GM03348 (cell line): ENCODE measurements at regions not wholly inside any gene's neighbourhood (a gene's known extent, or its start where the extent isn't known, plus 50 kb on each side); places are given as distances from the start of the nearest gene placed in this dataset.

ENCODE experiments used
- DNase-seq: peaks from one replicate; pipeline ENCODE4 v3.0.0; 2012; ENCODE audit warnings: low spot score

GRCh38 chr17:65365169-65365568, 196.3 kb downstream of the AXIN2 start:
- no peak for DNase-seq

- DNase-seq: no peak
Observed at GRCh38 chr17:65364438-65364837, 197.0 kb downstream of the AXIN2 start.

GRCh38 chr17:65362826-65363225, 198.6 kb downstream of the AXIN2 start:
- no peak for DNase-seq

- no peak for DNase-seq
Observed at GRCh38 chr17:65360961-65361552, 200.4 kb downstream of the AXIN2 start.

- DNase-seq: peak; percentile 72
Observed at GRCh38 chr17:65359016-65359415, 202.4 kb downstream of the AXIN2 start.

- DNase-seq: no peak
Observed at GRCh38 chr17:65356536-65356935, 204.9 kb downstream of the AXIN2 start.

- no peak for DNase-seq
Observed at GRCh38 chr17:65355246-65355645, 206.2 kb downstream of the AXIN2 start.

GRCh38 chr17:65349916-65350315, 211.5 kb downstream of the AXIN2 start:
- DNase-seq: no peak

GRCh38 chr17:65346166-65346565, 209.0 kb downstream of the RGS9 start:
- no peak for DNase-seq

- DNase-seq: no peak
Observed at GRCh38 chr17:65345261-65346005, 208.3 kb downstream of the RGS9 start.

- no peak for DNase-seq
Observed at GRCh38 chr17:65340401-65340800, 203.2 kb downstream of the RGS9 start.

- DNase-seq: no peak
Observed at GRCh38 chr17:65334406-65334805, 197.2 kb downstream of the RGS9 start.

- no peak for DNase-seq
Observed at GRCh38 chr17:65332779-65333178, 195.6 kb downstream of the RGS9 start.

GRCh38 chr17:65332375-65332774, 195.2 kb downstream of the RGS9 start:
- DNase-seq: peak; percentile 73

GRCh38 chr17:65328567-65328966, 191.4 kb downstream of the RGS9 start:
- DNase-seq: no peak

- DNase-seq: peak; percentile 58
Observed at GRCh38 chr17:65324611-65325342, 187.6 kb downstream of the RGS9 start.

- DNase-seq: no peak
Observed at GRCh38 chr17:65323049-65323448, 185.9 kb downstream of the RGS9 start.

- DNase-seq: no peak
Observed at GRCh38 chr17:65320820-65321219, 183.7 kb downstream of the RGS9 start.

GRCh38 chr17:65314212-65314611, 177.0 kb downstream of the RGS9 start:
- DNase-seq: no peak

- no peak for DNase-seq
Observed at GRCh38 chr17:65312718-65313377, 175.7 kb downstream of the RGS9 start.

GRCh38 chr17:65311261-65311660, 174.1 kb downstream of the RGS9 start:
- no peak for DNase-seq

- no peak for DNase-seq
Observed at GRCh38 chr17:65307961-65308316, 170.8 kb downstream of the RGS9 start.
